Smooth muscle cell (in vitro differentiated cells): ENCODE measurements at regions not wholly inside any gene's neighbourhood (a gene's known extent, or its start where the extent isn't known, plus 50 kb on each side); places are given as distances from the start of the nearest gene placed in this dataset.

Experiments used
- DNase-seq: peaks from one replicate; lab custom pipeline; 2025; ENCODE audit not compliant: unreplicated experiment; lab: John Stamatoyannopoulos, UW
- H2AFZ ChIP-seq: fragments of 200-600 bp; sonication (generic); 2 replicates; pipeline ENCODE4 v1.6.0; 2016; ENCODE audit warnings: antibody characterized with exemption, low read depth, mild to moderate bottlenecking
- H3F3A ChIP-seq: fragments of 200-600 bp; sonication (generic); 2 replicates; pipeline ENCODE4 v1.6.0; 2017; ENCODE audit warnings: antibody characterized with exemption, low read depth
- H3K27ac ChIP-seq: fragments of 200-600 bp; sonication (generic); 2 replicates; pipeline ENCODE4 v1.5.1; 2016; ENCODE audit warnings: low read depth, mild to moderate bottlenecking
- H3K27me3 ChIP-seq: fragments of 200-600 bp; sonication (generic); 2 replicates; pipeline ENCODE4 v1.6.1; 2016; ENCODE audit warnings: low read depth, mild to moderate bottlenecking
- H3K36me3 ChIP-seq: fragments of 200-600 bp; sonication (generic); 2 replicates; pipeline ENCODE4 v1.5.1; 2016; ENCODE audit warnings: low read depth
- H3K4me1 ChIP-seq: fragments of 200-600 bp; sonication (generic); 2 replicates; pipeline ENCODE4 v1.5.1; 2016; ENCODE audit warnings: low read depth
- H3K4me2 ChIP-seq: fragments of 200-600 bp; sonication (generic); 2 replicates; pipeline ENCODE4 v1.6.0; 2016; ENCODE audit warnings: mild to moderate bottlenecking
- H3K4me3 ChIP-seq: fragments of 200-600 bp; sonication (generic); 2 replicates; pipeline ENCODE4 v1.5.1; 2016; ENCODE audit warnings: mild to moderate bottlenecking
- H3K79me2 ChIP-seq: fragments of 200-600 bp; sonication (generic); 2 replicates; pipeline ENCODE4 v1.6.0; 2016; ENCODE audit warnings: low read depth, mild to moderate bottlenecking
- H3K9ac ChIP-seq: fragments of 200-600 bp; sonication (generic); 2 replicates; pipeline ENCODE4 v1.6.0; 2016; ENCODE audit warnings: low read depth
- H3K9me3 ChIP-seq: fragments of 200-600 bp; sonication (generic); replicated peaks from 2 replicates; pipeline ENCODE4 v1.5.1; 2016; ENCODE audit warnings: low read depth
- H4K20me1 ChIP-seq: fragments of 200-600 bp; sonication (generic); 2 replicates; pipeline ENCODE4 v1.6.0; 2016; ENCODE audit warnings: low read depth
- WGBS: methylation state at CpG from one replicate; pipeline ENCODE4 v1.1.7; 2016; ENCODE audit warnings: low lambda C conversion rate; 5-methylcytosine and 5-hydroxymethylcytosine counted together
- TF ChIP-seq, protein P1 (sequence below): fragments of 200-600 bp; sonication (generic); IDR thresholded peaks from 2 replicates; pipeline ENCODE4 v1.5.1; 2017; ENCODE audit warnings: borderline replicate concordance, mild to moderate bottlenecking, antibody characterized with exemption; ENCODE audit not compliant: insufficient read depth, poor library complexity, severe bottlenecking

DNA sequence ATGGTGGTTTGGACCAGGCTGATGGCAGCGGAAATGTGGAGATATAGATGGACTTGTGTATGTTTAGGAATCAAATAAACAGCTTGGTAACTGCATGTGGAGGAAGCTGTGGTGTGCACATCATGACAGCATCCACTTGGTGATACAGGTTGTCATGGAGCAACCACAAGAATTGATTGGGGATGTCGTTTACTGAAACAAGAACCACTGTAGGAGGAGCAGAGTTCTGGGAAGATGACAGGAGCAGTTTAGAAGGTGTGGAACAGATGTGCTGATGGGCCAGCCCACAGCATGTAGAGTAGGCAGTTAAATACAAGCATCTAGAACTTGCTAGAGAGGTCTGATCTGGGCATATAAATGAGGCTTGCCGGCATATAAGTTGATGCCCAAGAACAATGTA lies 152.4 kb upstream of the SERPINE2 start:
- 93% methylated on average over 3 of the region's 3 CpGs for WGBS
- H3K4me2 ChIP-seq: no peak overlapping the region
- no peaks in the 10 kb centered on the region for H3K36me3 ChIP-seq
- TF ChIP-seq, protein P1, sequence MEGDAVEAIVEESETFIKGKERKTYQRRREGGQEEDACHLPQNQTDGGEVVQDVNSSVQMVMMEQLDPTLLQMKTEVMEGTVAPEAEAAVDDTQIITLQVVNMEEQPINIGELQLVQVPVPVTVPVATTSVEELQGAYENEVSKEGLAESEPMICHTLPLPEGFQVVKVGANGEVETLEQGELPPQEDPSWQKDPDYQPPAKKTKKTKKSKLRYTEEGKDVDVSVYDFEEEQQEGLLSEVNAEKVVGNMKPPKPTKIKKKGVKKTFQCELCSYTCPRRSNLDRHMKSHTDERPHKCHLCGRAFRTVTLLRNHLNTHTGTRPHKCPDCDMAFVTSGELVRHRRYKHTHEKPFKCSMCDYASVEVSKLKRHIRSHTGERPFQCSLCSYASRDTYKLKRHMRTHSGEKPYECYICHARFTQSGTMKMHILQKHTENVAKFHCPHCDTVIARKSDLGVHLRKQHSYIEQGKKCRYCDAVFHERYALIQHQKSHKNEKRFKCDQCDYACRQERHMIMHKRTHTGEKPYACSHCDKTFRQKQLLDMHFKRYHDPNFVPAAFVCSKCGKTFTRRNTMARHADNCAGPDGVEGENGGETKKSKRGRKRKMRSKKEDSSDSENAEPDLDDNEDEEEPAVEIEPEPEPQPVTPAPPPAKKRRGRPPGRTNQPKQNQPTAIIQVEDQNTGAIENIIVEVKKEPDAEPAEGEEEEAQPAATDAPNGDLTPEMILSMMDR: no peak
- H3K27me3 ChIP-seq: no peaks in the 10 kb centered on the region
- H3K27ac ChIP-seq: no peak overlapping the region
- H3F3A ChIP-seq: no peaks in the 10 kb centered on the region
- no peak overlapping the region for H3K9ac ChIP-seq
- DNase-seq: no peak
- H3K79me2 ChIP-seq: no peaks in the 10 kb centered on the region
- no peak overlapping the region for H2AFZ ChIP-seq
- H4K20me1 ChIP-seq: no peaks in the 10 kb centered on the region
- H3K4me1 ChIP-seq: peaks cover 5% of the 10 kb centered on the region
- H3K4me3 ChIP-seq: no peak overlapping the region
- H3K9me3 ChIP-seq: no peaks in the 10 kb centered on the region

DNA sequence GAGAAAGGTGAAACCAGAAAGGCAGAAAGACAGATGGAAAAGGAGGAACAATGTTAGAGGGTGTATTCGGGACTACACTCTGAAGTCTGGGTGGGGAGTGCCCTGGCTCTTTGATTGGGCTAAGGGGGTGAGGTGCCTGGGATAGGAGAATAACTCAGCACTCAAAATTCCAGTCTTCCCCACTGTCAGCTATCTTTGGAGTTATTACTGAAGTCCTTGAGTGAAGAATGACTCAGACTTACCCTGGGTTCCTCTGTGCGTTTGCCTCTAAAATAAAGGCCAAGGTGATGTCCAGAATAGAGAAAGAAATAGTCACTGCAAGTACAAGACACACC lies 151.8 kb upstream of the SERPINE2 start:
- Histone ChIP-seq H3K79me2 (no peaks in the 10 kb centered on the region), H3K4me3 (no peak overlapping the region), H3K4me2 (no peak overlapping the region), H4K20me1 (no peaks in the 10 kb centered on the region), H3K9ac (no peak overlapping the region), H3K9me3 (no peaks in the 10 kb centered on the region), H3K4me1 (peaks cover 8% of the 10 kb centered on the region), H3K36me3 (no peaks in the 10 kb centered on the region), H3K27ac (no peak overlapping the region), H3F3A (no peaks in the 10 kb centered on the region), H2AFZ (peak overlapping the region; percentile 14), H3K27me3 (no peaks in the 10 kb centered on the region)
- no peak for DNase-seq
- TF ChIP-seq, protein P1: no peak
- WGBS: 60% methylated on average over 2 of the region's 2 CpGs

DNA sequence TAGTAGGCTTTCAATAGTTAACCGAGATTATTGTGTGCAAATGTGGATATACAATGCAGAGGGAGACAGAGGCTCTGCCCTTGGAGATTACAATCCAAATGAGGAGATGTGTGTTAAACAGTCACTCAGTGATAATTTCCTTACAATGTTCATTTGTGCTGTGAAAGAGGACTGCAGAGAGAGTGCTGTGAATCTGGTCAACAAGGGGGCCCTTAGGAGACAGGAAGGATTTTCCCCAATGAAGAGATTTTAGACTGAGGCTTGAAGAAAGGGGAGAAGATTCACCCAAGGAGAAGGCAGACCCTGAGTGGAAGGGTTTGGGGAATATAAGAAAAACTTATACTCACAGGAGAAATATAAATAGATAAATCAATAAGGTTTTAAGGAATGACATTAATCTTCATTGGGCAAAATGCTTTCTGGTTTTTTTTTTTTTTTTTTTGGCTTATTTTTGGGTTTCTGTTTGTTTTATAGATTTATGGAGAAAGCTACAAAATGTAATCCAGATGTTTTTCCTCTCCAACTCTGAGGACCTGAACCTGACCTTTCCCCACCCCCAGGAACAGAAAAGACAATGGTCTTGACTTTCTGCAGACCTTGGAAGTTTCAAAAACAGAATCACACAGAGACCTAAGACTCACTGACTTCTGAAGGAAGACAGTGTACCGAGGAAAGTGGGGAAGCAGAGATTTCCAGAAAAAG lies 151.3 kb upstream of the SERPINE2 start:
- peak overlapping the region; percentile 14 for H2AFZ ChIP-seq

DNA sequence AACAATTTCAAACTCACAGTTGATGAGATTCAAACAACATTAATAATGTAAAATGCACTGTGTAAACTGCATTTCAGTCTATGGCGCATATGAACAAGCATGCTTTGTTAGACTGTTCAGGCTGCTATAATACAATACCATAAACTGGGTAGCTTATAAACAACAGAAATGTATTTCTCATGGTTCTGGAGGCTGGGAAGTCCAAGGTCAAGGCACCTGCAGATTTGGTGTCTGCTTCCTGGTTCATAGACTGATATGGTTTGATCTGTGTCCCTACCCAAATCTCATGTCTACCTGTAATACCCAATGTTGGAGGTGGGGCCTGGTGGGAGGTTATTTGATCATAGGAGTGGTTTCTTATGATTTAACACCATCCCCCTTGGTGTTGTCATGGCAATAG lies 148.1 kb upstream of the SERPINE2 start:
- no peak overlapping the region for H3K4me3 ChIP-seq
- no peaks in the 10 kb centered on the region for H3K36me3 ChIP-seq
- H4K20me1 ChIP-seq: no peaks in the 10 kb centered on the region
- H3K79me2 ChIP-seq: no peaks in the 10 kb centered on the region
- no peak overlapping the region for H3K9ac ChIP-seq
- no peak overlapping the region for H3K27ac ChIP-seq
- H3F3A ChIP-seq: no peaks in the 10 kb centered on the region
- TF ChIP-seq, protein P1: no peak
- H3K4me1 ChIP-seq: peaks cover 8% of the 10 kb centered on the region
- H3K4me2 ChIP-seq: no peak overlapping the region
- H2AFZ ChIP-seq: no peak overlapping the region
- 94% methylated on average over 1 of the region's 1 CpG for WGBS
- no peaks in the 10 kb centered on the region for H3K27me3 ChIP-seq
- DNase-seq: no peak
- no peaks in the 10 kb centered on the region for H3K9me3 ChIP-seq

More for the DNA sequence above, 151.3 kb upstream of the SERPINE2 start:
- no peak overlapping the region for H3K4me3 ChIP-seq
- no peaks in the 10 kb centered on the region for H3K9me3 ChIP-seq
- no peaks in the 10 kb centered on the region for H3K79me2 ChIP-seq
- H4K20me1 ChIP-seq: no peaks in the 10 kb centered on the region
- no peak for DNase-seq
- H3K36me3 ChIP-seq: no peaks in the 10 kb centered on the region
- H3K27ac ChIP-seq: no peak overlapping the region
- no peaks in the 10 kb centered on the region for H3F3A ChIP-seq
- H3K4me1 ChIP-seq: peaks cover 8% of the 10 kb centered on the region
- H3K4me2 ChIP-seq: no peak overlapping the region
- no peak overlapping the region for H3K9ac ChIP-seq
- 74% methylated on average over 2 of the region's 2 CpGs for WGBS
- TF ChIP-seq, protein P1: no peak
- no peaks in the 10 kb centered on the region for H3K27me3 ChIP-seq
